Astrocyte (in vitro differentiated cells and primary cell): ENCODE measurements at regions not wholly inside any gene's neighbourhood (a gene's known extent, or its start where the extent isn't known, plus 50 kb on each side); places are given as distances from the start of the nearest gene placed in this dataset.

Source experiments
- DNase-seq: peaks from one replicate; pipeline ENCODE4 v3.0.0-alpha.2; 2010; ENCODE audit warnings: low read depth
- FAIRE-seq: peaks from 2 replicates; lab custom pipeline; 2011; peaks lifted over from hg19 to GRCh38; lab: Jason Lieb, UNC
- H2AFZ ChIP-seq: 2 replicates; pipeline ENCODE4 v1.6.0; 2012; ENCODE audit warnings: low read depth, low read length, inconsistent platforms
- H3K27ac ChIP-seq: 2 replicates; pipeline ENCODE4 v1.5.1; 2011; ENCODE audit warnings: low read depth, low read length, inconsistent platforms
- H3K27me3 ChIP-seq: 2 replicates; pipeline ENCODE4 v1.6.0; 2011; ENCODE audit warnings: low read length, inconsistent platforms; ENCODE audit not compliant: insufficient read depth
- H3K36me3 ChIP-seq: 2 replicates; pipeline ENCODE4 v1.5.1; 2011; ENCODE audit warnings: low read length, inconsistent platforms; ENCODE audit not compliant: insufficient read depth
- H3K4me1 ChIP-seq: 2 replicates; pipeline ENCODE4 v1.5.1; 2011; ENCODE audit warnings: low read length, inconsistent platforms; ENCODE audit not compliant: insufficient read depth
- H3K4me2 ChIP-seq: 2 replicates; pipeline ENCODE4 v1.6.0; 2012; ENCODE audit warnings: low read length, inconsistent platforms
- H3K4me3 ChIP-seq: 2 replicates; pipeline ENCODE4 v1.5.1; 2011; ENCODE audit warnings: low read depth, mild to moderate bottlenecking, low read length, inconsistent platforms; ENCODE audit not compliant: insufficient read depth
- H3K79me2 ChIP-seq: 2 replicates; pipeline ENCODE4 v1.6.0; 2012; ENCODE audit warnings: mild to moderate bottlenecking, low read length, inconsistent platforms; ENCODE audit not compliant: insufficient read depth
- H3K9ac ChIP-seq: 2 replicates; pipeline ENCODE4 v1.6.0; 2012; ENCODE audit warnings: mild to moderate bottlenecking, low read length, inconsistent platforms
- H3K9me3 ChIP-seq: 2 replicates; pipeline ENCODE4 v1.5.1; 2012; ENCODE audit warnings: low read depth, mild to moderate bottlenecking, low read length, inconsistent platforms; ENCODE audit not compliant: insufficient read depth
- H4K20me1 ChIP-seq: 2 replicates; pipeline ENCODE4 v1.6.0; 2012; ENCODE audit warnings: low read length, inconsistent platforms; ENCODE audit not compliant: insufficient read depth
- H3K27ac Mint-ChIP-seq: one replicate; pipeline ENCODE4 v1.8.0; 2021; ENCODE audit warnings: mild to moderate bottlenecking, mixed read lengths; ENCODE audit not compliant: unreplicated experiment
- H3K27me3 Mint-ChIP-seq: one replicate; pipeline ENCODE4 v1.8.0; 2021; ENCODE audit warnings: low read depth, mixed read lengths; ENCODE audit not compliant: unreplicated experiment
- H3K36me3 Mint-ChIP-seq: one replicate; pipeline ENCODE4 v1.8.0; 2021; ENCODE audit warnings: low read depth, mixed read lengths; ENCODE audit not compliant: unreplicated experiment
- H3K4me1 Mint-ChIP-seq: one replicate; pipeline ENCODE4 v1.8.0; 2021; ENCODE audit warnings: low read depth, mixed read lengths; ENCODE audit not compliant: unreplicated experiment
- H3K4me3 Mint-ChIP-seq: one replicate; pipeline ENCODE4 v1.8.0; 2021; ENCODE audit warnings: mild to moderate bottlenecking, moderate library complexity, mixed read lengths; ENCODE audit not compliant: unreplicated experiment
- H3K9me3 Mint-ChIP-seq: one replicate; pipeline ENCODE4 v1.8.0; 2021; ENCODE audit warnings: mild to moderate bottlenecking, mixed read lengths; ENCODE audit not compliant: unreplicated experiment
- CTCF ChIP-seq: IDR thresholded peaks from 2 replicates; pipeline ENCODE4 v1.5.1; 2011; ENCODE audit warnings: low read depth, mild to moderate bottlenecking, inconsistent platforms, low read length, moderate library complexity; ENCODE audit not compliant: insufficient read depth
- EZH2 ChIP-seq: IDR thresholded peaks from 2 replicates; pipeline ENCODE4 v1.6.1; 2012; ENCODE audit warnings: mild to moderate bottlenecking, low read length, inconsistent platforms; ENCODE audit not compliant: insufficient read depth

DNA sequence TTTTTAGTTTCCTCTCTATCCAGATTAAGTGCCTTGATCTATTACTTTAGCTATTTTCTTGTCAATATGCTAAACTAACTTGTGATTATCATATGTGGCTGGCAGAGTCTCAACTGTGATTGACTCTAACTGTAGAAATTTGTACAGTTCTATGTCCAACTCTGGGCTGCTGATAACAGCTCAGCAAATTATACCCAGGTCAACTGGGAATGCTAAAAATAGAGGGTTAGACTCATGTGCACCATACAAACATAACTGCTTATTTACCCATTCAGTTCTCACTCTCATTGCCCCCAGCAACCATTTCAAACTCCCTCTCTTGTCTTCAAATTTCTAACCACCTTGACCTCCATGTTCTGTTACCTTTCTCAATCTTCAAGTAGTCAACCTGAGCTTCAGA, 576.9 kb downstream of the TDRD15 start:
- no peak overlapping the region for H3K4me2 ChIP-seq
- H3K9me3 ChIP-seq, result no peaks in the 10 kb centered on the region
- no peak overlapping the region for H2AFZ ChIP-seq
- TF ChIP-seq CTCF (no peak), EZH2 (no peak)
- no peak for FAIRE-seq
- Mint-ChIP-seq H3K4me1 (no peaks in the 10 kb centered on the region), H3K27ac (no peak overlapping the region), H3K27me3 (no peaks in the 10 kb centered on the region), H3K36me3 (no peaks in the 10 kb centered on the region), H3K4me3 (no peak overlapping the region), H3K9me3 (no peaks in the 10 kb centered on the region)
- no peak for DNase-seq
- H3K4me1 ChIP-seq, result no peaks in the 10 kb centered on the region
- no peak overlapping the region for H3K4me3 ChIP-seq
- no peak overlapping the region for H3K27ac ChIP-seq
- no peaks in the 10 kb centered on the region for H3K36me3 ChIP-seq
- H3K9ac ChIP-seq, result no peak overlapping the region
- H3K79me2 ChIP-seq, result no peaks in the 10 kb centered on the region
- H4K20me1 ChIP-seq, result no peaks in the 10 kb centered on the region
- no peaks in the 10 kb centered on the region for H3K27me3 ChIP-seq

- Mint-ChIP-seq H3K9me3 (no peaks in the 10 kb centered on the region), H3K4me1 (no peaks in the 10 kb centered on the region)
These were observed 586.3 kb downstream of the TDRD15 start for GRCh38 chr2:21710031-21710430.

DNA sequence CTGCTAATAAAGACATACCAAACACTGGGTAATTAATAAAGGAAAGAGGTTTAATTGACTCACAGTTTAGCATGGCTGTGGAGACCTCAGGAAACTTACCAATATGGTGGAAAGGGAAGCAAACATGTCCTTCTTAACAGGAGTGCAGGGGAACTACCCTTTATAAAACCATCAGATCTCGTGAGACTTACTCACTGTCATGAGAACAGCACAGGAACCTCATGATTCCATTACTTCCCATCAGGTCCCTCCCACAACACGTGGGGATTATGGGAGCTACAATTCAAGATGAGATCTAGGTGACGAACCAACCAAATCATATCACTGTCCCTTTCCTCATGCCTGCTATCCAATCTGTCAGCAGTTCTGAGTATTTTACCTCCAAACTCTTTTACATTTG, 586.7 kb downstream of the TDRD15 start:
- Mint-ChIP-seq H3K36me3 (no peaks in the 10 kb centered on the region), H3K9me3 (no peaks in the 10 kb centered on the region), H3K27ac (no peak overlapping the region), H3K4me1 (no peaks in the 10 kb centered on the region), H3K4me3 (no peak overlapping the region), H3K27me3 (peaks cover 3% of the 10 kb centered on the region)
- no peak overlapping the region for H3K4me2 ChIP-seq
- H4K20me1 ChIP-seq, result no peaks in the 10 kb centered on the region
- H3K9ac ChIP-seq, result no peak overlapping the region
- H3K4me3 ChIP-seq, result no peak overlapping the region
- no peak overlapping the region for H3K27ac ChIP-seq
- no peak for DNase-seq
- no peaks in the 10 kb centered on the region for H3K27me3 ChIP-seq
- TF ChIP-seq EZH2 (no peak), CTCF (no peak)
- no peaks in the 10 kb centered on the region for H3K36me3 ChIP-seq
- FAIRE-seq, result no peak
- no peaks in the 10 kb centered on the region for H3K9me3 ChIP-seq
- H3K4me1 ChIP-seq, result no peaks in the 10 kb centered on the region
- no peaks in the 10 kb centered on the region for H3K79me2 ChIP-seq
- no peak overlapping the region for H2AFZ ChIP-seq

More at GRCh38 chr2:21710031-21710430, 586.3 kb downstream of the TDRD15 start:
- no peaks in the 10 kb centered on the region for H3K36me3 ChIP-seq
- H3K27me3 ChIP-seq, result no peaks in the 10 kb centered on the region
- Mint-ChIP-seq H3K4me3 (no peak overlapping the region), H3K27me3 (peaks cover 3% of the 10 kb centered on the region), H3K36me3 (no peaks in the 10 kb centered on the region), H3K27ac (no peak overlapping the region)
- DNase-seq, result no peak
- H2AFZ ChIP-seq, result no peak overlapping the region
- no peak overlapping the region for H3K4me3 ChIP-seq
- FAIRE-seq, result no peak
- no peaks in the 10 kb centered on the region for H3K79me2 ChIP-seq
- H3K9me3 ChIP-seq, result no peaks in the 10 kb centered on the region
- H3K9ac ChIP-seq, result no peak overlapping the region
- H4K20me1 ChIP-seq, result no peaks in the 10 kb centered on the region
- no peaks in the 10 kb centered on the region for H3K4me1 ChIP-seq
- H3K27ac ChIP-seq, result no peak overlapping the region
- no peak for TF ChIP-seq CTCF
- H3K4me2 ChIP-seq, result no peak overlapping the region
